GM21717 (cell line): ENCODE measurements at regions not wholly inside any gene's neighbourhood (a gene's known extent, or its start where the extent isn't known, plus 50 kb on each side); places are given as distances from the start of the nearest gene placed in this dataset.

ENCODE experiments used
- ATAC-seq: cut with Tn5 transposase; IDR thresholded peaks from one replicate; pipeline ENCODE4 v1.9.1; 2021; ENCODE audit warnings: mild to moderate bottlenecking, moderate library complexity; ENCODE audit not compliant: unreplicated experiment

DNA sequence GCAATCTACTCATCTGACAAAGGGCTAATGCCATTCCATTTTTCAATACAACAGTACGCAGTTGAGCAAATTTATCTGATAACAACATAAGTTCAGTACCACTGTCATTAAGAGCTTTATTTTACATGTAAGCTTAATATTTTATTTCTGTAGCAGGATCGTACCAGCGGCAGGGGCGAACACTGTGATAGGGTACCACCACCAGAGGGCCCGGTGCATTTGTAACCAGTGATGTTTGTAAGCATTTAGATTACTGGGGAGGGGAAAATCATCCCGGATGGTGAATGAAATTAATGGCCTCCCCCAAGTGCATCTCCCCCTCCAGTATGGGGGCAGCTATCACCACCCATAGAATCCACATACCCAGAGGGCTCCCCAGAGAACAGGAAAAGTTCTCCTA is 179.0 kb downstream of the ADGRA3 start:
- ATAC-seq: no peak

DNA sequence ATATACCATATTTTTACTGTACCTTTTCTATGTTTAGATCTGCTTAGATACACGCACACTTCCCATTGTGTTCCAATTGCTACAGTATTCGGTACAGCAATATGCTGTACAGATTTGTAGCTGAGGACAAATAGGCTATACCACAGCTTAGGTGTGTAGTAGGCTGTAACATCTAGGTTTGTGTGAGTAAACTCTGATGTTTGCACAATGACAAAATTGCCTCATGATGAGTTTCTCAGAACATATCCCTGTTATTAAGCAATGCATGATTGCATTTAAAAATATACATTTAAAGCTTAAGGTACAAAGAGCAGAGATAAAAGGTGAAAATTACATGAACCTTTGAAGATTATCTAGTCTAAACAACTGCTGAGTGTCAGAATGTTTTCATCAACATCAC is 181.7 kb downstream of the ADGRA3 start:
- ATAC-seq: no peak

DNA sequence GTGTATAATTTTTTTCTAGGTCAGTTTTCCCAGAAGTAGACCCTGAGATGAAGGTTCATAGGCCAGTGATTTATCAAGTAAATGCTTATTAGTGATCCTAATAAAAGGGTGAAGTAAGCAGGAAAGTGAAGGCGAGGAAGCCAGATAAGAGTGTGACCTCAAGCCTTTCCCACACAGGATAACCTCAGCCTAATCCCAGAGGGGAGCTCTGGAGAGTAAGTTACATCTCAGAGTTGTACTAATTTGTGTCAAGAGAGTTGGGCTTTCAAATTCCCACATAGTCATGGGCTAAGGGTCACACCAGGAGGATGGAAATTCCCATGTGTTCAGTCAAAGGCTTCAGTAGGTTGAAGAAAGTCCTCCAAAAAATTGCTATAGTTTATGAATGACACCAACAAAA is 191.4 kb downstream of the ADGRA3 start:
- no peak for ATAC-seq

DNA sequence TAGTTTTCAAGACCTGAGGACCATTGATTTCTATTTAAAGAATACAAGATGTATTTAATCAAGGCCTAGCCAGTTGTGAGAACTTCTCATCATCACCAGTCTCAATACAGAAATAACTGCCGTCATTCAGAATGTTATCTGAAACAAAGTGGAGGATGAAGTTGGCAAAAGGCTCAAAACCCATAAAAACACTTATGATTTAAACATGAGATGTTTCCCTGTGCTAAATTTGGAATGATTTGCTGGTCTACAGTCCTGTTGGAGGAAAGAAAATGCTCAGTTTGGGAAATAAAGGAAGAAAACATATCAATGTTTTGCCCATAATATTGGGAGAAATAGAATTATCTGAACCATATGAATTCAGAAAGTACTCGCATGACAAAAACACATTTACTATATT is 192.2 kb downstream of the ADGRA3 start:
- no peak for ATAC-seq

DNA sequence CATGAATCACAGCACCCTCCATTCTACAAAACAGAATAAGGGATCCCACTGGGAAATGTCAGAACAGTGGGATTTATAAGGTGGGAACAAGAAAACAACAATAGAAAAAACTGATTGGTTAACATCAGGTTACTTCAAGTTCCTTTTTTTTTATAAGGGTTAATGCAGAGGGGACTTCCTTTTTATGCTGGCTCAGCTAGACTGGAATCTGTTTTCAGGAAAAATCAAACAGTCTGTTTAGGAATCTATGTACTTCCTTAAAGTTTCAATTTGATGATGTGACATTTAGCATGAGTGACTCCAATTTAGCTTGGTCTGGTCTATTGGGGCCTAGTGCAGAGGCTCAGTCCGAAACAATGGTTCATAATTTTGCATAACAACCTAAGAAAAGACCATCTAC is 192.9 kb downstream of the ADGRA3 start:
- no peak for ATAC-seq

DNA sequence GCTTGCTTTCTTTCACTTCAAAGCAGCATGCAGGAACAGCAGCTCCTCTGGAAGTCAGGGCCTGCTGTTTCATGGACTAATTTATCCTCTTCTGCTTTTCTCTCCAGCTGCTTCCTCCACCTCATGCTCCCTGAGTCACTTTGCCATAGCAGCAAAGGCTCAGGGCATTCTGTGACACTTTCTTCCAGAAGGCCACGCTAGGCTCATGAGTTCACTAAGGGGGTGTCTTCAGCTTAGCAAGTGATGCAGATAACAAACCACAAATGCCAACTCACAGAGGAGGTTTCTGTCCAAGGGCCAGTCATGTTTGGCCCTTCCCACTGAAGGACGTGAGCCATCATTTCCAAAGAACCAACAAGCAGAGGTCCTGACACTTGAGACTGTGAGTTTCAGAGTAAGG is 200.2 kb downstream of the ADGRA3 start:
- ATAC-seq: no peak

DNA sequence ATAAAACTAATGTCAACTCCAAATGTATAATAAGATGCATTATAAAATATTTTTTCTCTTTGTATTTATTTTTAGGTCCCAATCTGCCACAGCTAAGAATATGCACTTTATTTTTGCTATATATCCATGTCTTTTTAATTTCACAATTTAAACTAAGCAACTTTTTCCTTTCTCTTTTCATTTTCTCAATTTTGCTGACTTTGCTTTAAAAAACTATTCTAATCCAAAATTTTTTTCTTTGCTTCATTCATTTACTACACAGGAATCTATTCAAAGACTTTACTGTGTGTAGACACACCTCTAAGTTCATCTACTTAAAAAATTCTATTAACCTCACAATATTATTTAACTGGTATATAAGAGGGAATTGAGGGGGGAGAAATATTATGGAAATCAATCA is 201.9 kb downstream of the ADGRA3 start:
- ATAC-seq: no peak

DNA sequence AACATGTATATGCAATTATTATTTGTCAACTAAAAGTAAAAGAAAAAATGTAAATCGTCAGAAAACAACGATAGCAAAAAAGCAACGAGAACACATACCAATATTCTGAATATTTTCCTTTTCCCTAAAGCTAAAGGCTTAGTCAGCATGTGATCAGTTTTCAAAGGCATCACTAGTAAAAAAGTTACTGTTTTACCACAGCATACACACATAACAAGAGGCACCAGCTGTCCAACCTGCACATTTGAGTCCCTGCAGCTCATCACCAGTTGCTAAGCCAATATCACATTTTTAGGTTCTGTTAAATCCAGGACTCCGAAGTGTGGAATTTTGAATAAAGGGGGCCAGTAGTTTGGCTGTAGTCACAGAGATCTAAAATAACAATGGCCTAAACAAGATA is 203.8 kb downstream of the ADGRA3 start:
- ATAC-seq: no peak

DNA sequence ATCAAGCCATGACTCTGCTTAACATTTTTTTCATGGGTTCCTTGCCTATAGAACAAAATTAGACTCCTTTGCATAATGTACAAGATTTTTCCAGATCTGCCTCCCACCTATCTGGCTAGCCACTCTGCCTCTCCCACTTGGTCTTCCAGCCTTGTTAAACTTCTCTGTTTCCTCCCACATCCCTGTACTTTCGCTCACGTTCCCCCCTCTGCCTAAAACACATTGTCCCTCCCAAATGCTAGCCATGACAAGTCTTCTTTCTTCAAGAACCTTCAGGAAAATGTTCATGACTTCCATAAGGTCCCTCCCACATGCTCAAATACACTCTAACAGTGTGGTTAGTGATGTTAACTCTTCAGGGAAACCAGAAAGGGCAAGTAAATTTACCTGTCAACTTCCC is 214.6 kb downstream of the ADGRA3 start:
- no peak for ATAC-seq

DNA sequence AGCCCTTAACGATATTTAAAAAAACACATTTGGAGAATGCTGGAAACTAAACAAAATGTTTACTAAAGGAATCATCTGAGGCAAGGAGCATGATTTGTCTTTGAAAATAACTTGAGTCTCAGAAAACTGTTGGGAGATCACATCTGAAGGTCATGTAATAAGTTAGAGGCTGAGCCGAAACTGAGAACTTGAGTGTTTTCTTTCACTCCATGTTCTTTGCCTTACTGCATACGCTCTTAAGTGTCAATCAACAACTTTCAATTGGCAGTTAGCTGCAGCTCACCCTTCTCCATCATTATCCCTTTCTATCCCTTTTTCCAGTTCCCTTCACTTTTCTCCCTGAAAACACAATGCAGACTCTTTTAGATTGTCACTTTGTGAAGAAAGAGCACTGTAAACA is 216.2 kb downstream of the ADGRA3 start:
- no peak for ATAC-seq

DNA sequence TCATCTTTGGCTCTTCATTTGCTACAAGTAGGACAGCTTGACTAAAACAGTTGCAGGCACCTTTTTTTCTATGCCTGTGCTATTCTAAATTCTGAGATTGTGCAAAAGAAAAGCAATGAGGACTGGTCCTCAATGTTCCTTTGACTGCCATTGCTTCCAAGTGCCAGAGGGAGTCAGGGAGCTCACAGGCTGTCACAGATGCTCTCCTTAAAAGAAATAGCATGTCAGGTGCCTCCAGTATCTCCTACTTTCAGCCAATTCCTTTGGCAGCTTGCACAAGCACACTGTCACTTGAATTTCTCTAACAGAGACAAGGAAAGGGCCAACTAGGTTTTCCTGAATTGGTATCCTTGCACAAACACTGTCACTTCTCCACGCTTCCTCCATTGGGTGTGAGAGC is 228.2 kb downstream of the ADGRA3 start:
- ATAC-seq: no peak

DNA sequence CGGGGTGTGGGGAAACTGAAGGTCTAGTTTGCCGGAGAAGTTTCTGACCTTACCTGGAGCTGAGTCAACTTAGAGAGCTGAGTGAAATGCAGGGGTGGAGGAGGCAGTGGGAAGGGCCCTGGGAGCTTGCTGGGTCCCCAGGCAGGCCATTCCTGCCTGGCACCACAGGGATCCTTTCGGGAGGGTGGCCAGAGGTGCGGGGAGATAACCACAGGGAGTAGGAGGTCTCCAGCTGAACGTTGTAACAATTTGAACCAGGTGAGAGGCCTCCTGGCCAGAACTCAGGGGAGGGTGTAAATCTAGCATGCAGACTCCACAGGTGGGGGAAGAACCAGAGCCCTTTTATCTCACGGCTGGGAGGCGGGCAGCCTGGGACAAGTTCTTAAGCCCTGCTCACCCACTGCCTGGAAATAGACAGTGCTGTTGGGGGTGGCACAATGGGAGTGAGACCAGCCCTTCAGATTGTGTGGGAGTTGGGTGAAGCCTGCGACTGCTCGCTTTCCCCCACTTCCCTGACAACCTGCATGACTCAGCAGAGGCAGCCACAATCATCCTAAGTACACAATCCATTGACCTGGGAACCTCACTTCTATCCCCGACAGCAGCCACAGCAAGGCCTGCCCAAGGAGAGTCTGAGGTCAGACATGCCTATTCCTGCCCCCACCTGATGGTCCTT is 247.4 kb downstream of the ADGRA3 start:
- no peak for ATAC-seq

DNA sequence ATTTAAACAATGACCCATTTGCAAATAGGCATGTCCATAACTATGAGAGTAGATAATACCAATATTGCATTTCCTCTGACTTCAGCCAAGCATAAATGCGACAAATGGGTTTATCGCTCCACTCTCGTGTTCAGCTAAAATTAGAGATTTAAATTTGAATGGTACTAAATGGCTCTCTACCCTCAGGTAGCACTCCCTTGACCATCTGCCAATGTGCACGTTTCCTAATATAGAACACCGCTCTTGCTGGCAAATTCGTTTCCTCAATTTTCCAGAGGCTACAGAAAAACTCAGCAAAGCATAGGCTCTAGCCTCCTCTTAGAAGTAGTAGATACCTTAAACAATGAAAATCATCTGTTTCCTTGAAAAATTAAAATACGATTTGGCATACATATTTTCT is 251.6 kb downstream of the ADGRA3 start:
- ATAC-seq: no peak

DNA sequence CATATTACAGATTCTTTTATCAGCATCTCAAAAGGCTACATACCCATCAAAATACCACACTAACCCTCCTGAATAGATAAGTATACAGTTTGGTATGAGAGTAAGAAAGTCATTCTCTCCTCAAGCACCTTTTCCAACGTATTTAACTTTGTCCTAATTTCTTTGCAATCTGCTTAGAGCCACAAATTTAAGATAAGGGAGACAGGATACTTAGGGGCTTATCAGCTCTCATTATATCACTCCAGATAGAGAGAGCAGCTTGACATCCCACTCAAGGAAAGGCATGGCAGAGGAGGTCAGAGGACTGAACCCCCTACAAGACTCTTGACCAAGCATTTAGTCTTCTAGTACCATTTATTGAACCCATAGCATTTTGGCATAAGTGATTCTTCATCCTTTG is 262.4 kb downstream of the ADGRA3 start:
- ATAC-seq: no peak

DNA sequence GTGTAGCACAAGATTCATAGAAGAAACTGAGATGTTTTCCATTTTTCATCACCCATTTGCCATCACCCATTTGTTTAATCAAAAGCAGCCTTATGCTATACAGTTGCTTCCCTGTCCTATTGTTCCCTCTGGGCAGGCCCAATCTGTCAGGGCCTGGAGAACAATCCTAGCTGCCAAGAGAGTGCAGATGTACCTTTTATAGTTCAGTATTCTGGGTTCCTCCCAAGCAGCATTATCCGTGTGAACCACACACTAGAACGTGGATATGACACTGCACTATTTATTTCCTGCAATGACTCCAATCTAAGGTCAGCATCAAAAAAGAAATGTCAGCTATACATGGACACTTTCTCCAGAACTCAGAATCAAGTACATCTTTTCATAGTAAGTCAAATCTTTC is 269.0 kb downstream of the ADGRA3 start:
- no peak for ATAC-seq

DNA sequence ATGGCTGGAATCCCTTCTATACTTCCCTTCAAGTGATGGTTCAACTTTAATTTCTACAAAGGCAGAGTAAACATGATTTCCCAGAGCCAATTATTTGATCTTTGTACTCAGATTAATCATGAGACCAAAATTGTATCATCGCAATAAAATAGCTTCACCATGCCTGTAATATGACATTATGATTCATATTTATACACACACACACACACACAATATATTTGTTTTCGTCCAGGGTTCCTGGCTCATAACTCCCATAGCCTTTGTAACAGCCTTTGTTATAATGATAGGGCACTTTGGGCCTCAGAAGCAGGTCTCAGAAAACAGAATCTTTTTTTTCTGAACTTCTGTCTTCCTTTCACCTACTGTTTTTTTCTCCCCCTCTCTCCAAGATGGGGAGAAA is 270.6 kb downstream of the ADGRA3 start:
- no peak for ATAC-seq

DNA sequence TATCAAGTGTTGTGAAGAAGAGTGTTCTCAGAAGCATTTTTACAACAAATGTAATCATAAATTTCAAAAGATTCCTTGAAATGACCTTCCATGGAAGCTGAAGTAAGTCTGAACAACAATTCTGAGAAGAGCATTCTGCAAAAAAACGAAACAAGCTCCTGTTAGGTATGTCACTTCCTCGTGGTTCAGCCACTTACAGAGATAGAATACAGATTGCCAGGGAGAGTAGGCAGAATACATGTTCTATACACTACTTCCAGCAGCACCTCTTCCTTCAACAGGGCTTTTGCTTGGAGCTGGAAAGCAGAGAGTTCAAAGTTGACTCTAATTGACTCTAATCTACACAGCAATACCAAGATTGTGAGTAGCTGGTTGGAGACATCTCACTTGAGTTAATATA is 274.5 kb downstream of the ADGRA3 start:
- no peak for ATAC-seq

DNA sequence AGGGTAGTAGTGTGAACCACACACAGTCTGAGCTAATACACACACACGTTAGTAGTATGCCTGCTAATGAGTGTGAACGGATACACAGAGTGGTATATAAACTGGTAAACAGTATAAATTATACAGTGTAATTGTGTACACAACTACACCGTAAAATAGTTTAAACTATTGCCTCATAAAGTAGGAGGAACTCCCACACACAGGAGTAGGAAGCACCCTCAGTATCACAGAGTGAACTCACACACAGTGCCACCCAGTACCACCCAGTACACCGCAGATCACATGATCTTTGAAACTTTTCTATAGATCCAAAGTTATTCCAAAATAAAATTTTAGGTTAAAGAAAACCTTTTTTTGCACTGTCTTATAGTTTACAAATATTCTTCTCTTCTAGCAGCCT is 275.1 kb downstream of the ADGRA3 start:
- no peak for ATAC-seq

DNA sequence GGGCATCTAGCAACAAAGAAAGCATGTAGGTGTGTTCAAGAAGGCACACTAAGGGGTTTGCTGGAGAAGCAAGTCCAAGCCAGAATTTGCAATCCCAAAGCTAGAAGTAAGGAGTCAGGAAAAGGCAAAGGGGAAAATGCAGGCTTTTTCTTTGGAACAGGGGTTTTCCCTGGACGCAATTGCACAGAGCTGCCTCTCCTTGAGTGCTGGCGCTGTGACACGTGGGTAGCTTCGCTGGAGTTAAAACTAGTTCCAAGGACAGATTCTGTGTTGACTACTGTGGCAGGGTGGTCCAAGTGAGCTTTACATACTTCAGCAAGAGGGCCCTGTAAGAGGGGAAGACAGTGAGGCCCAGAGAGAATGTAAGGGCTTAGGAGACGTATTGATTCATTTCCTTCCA is 277.1 kb downstream of the ADGRA3 start:
- no peak for ATAC-seq

DNA sequence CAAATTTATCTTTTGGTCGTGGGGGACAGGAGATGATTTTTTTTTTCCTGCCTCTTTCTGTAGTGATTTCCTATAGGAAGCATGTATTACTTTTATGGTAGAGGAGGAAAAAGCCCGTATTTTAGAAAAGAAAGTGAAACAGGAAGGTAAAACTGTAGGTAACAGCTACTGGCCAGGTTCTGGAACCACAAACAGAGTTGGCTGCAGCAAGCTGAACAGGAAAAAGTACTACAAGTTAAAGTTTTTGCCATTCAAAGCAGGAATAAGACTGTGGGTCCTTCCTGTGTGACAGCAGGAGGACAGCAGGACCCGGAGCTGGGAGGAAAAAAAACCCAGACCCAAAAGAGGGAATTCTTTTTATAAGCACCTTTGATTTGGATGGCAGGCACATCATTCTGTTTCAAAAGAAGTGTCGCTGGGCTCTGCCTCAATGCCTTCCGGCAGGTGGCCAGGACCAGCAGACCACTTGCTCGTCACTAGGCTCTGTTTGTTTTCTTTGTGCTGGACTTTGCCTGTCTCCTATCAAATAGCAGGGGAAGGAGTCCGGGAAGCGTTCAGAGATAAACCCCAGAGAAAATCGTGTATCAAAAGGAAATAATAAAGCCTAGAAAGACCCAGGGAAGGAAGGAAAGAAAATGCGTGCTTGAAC is 277.9 kb downstream of the ADGRA3 start:
- no peak for ATAC-seq

DNA sequence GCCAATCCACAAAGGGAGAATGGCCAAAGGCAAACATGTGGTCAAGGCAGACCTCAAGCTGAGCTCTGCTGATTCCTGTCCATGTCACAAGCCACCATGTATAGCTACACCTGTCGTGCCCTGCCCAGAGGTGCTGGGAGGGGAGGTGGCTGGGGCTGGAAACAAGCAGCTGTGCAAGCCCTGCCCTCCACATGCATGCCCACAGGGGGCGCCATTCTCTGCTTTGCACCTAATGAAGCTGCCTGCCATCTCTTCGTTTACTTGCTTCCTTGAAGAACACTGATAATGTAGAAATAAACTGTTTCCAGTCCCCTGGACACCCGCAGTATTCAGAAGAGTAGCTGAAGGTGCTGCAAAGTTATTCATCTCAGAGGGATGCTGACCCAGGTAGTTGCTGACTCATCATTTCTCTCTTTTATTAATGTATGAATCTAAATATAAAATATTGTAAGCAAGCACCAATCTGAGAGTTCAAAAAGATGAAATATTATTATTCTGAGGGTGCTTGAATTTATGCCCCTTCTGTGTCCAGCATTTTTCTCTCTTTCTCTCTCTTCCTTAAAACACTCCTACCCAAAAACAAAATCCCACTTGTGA is 278.6 kb downstream of the ADGRA3 start:
- no peak for ATAC-seq

DNA sequence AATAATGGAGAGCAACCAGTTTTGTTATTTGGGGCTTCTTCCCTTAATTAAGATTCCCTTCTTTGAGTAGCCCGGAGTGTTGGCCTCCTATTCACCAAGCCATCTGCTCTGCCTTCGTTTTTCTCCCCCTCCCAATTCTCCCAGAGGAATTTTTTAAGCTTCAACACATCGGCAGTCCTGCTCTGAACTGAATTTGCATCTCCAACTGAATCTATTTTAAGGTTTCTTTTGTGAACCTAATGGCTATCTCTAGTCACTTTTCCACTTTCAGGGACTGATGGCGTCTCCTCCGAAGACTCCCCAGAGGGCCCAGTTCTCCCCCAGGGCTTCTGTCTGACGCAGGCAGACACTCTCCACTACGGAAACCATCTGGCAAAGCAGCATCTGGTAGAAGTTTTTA is 280.2 kb downstream of the ADGRA3 start:
- ATAC-seq: no peak

DNA sequence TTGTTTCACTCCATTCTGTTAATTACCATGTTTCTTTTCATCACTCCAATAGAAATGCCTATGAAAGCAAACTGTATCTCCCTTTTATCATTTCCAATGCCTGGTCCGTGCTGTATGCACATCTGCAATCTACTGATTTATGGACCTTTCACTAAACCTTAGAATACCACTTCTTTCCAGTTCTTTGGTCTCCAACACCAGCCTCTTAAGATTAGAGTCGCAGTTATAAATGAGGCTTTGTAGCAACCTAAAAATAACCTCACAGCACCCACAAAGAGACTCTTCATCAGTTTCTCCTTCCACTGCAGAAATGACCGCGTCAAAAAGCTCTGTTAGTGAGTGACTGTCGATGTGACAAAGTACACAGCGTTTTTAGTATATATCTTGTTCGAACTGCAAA is 282.6 kb downstream of the ADGRA3 start:
- no peak for ATAC-seq
